ENCODE measurements at regions not wholly inside any gene's neighbourhood (a gene's known extent, or its start where the extent isn't known, plus 50 kb on each side); places are given as distances from the start of the nearest gene placed in this dataset.
"Not testable (repeated sequence)": the region's sequence is repeated elsewhere in the genome, so short reads cannot be mapped to it uniquely, and the experiment has no call there.

- not testable (repeated sequence) for H3K4me1 Mint-ChIP-seq; H3K27me3 Mint-ChIP-seq; ATAC-seq (ENCODE audit: low read depth in 2 of 2)
These were observed 1111.5 kb downstream of the BRD1 start for GRCh38 chr22:48716154-48716553.

GRCh38 chr22:48715511-48715910 lies 1112.2 kb downstream of the BRD1 start:
- DNase-seq (no peak), ATAC-seq (ENCODE audit: low read depth in 2 of 2) (no peak)
- Mint-ChIP-seq H3K4me1 (no peaks in the 10 kb centered on the region), H3K9me3 (peaks cover 0 to 6% (median 2%) of the 10 kb centered on the region in 7 donors), H3K27ac (no peak overlapping the region), H3K27me3 (no peaks in the 10 kb centered on the region), H3K4me3 (no peak overlapping the region), H3K36me3 (no peaks in the 10 kb centered on the region)
- H3K4me3 ChIP-seq (ENCODE audit: low read depth, low read length) = no peak overlapping the region
- H3K27me3 ChIP-seq (ENCODE audit: control insufficient read depth, insufficient read depth, low read length) = no peaks in the 10 kb centered on the region
- no peaks in the 10 kb centered on the region for H3K36me3 ChIP-seq (ENCODE audit: control insufficient read depth, insufficient read depth, low read length)
- no peaks in the 10 kb centered on the region for H3K9me3 ChIP-seq (ENCODE audit: control insufficient read depth in 2 of 2, low read length in 2 of 2)
- H3K27ac ChIP-seq (ENCODE audit: insufficient read depth, low read length, poor library complexity, severe bottlenecking) = no peak overlapping the region
- H3K4me1 ChIP-seq (ENCODE audit: control insufficient read depth, insufficient read depth, low read length, poor library complexity, severe bottlenecking) = no peaks in the 10 kb centered on the region

More at GRCh38 chr22:48716154-48716553, 1111.5 kb downstream of the BRD1 start:
- H3K27ac Mint-ChIP-seq; H3K27ac ChIP-seq (ENCODE audit: insufficient read depth, low read length, poor library complexity, severe bottlenecking); H3K36me3 Mint-ChIP-seq; H3K4me3 Mint-ChIP-seq; H3K36me3 ChIP-seq (ENCODE audit: control insufficient read depth, insufficient read depth, low read length); H3K27me3 ChIP-seq (ENCODE audit: control insufficient read depth, insufficient read depth, low read length); H3K4me1 ChIP-seq (ENCODE audit: control insufficient read depth, insufficient read depth, low read length, poor library complexity, severe bottlenecking); DNase-seq; H3K9me3 Mint-ChIP-seq; H3K9me3 ChIP-seq (ENCODE audit: control insufficient read depth in 2 of 2, low read length in 2 of 2); H3K4me3 ChIP-seq (ENCODE audit: low read depth, low read length): not testable (repeated sequence)

GRCh38 chr22:48714231-48714630 lies 1113.4 kb downstream of the BRD1 start:
- no peaks in the 10 kb centered on the region for H3K4me1 ChIP-seq (ENCODE audit: control insufficient read depth, insufficient read depth, low read length, poor library complexity, severe bottlenecking)
- no peaks in the 10 kb centered on the region for H3K36me3 Mint-ChIP-seq
- no peaks in the 10 kb centered on the region for H3K9me3 ChIP-seq (ENCODE audit: control insufficient read depth in 2 of 2, low read length in 2 of 2)
- H3K9me3 Mint-ChIP-seq = peaks cover 0 to 6% (median 2%) of the 10 kb centered on the region in 7 donors
- H3K27ac ChIP-seq (ENCODE audit: insufficient read depth, low read length, poor library complexity, severe bottlenecking) = no peak overlapping the region
- no peak overlapping the region for H3K4me3 ChIP-seq (ENCODE audit: low read depth, low read length)
- no peaks in the 10 kb centered on the region for H3K27me3 ChIP-seq (ENCODE audit: control insufficient read depth, insufficient read depth, low read length)
- H3K4me1 Mint-ChIP-seq = no peaks in the 10 kb centered on the region
- no peak overlapping the region for H3K4me3 Mint-ChIP-seq
- H3K27ac Mint-ChIP-seq = no peak overlapping the region
- H3K36me3 ChIP-seq (ENCODE audit: control insufficient read depth, insufficient read depth, low read length) = no peaks in the 10 kb centered on the region
- no peaks in the 10 kb centered on the region for H3K27me3 Mint-ChIP-seq
- no peak for DNase-seq
- no peak for ATAC-seq (ENCODE audit: low read depth in 2 of 2)

- Histone ChIP-seq H3K27ac (ENCODE audit: insufficient read depth, low read length, poor library complexity, severe bottlenecking) (no peak overlapping the region), H3K4me1 (ENCODE audit: control insufficient read depth, insufficient read depth, low read length, poor library complexity, severe bottlenecking) (no peaks in the 10 kb centered on the region), H3K9me3 (ENCODE audit: control insufficient read depth in 2 of 2, low read length in 2 of 2) (no peaks in the 10 kb centered on the region), H3K27me3 (ENCODE audit: control insufficient read depth, insufficient read depth, low read length) (no peaks in the 10 kb centered on the region), H3K4me3 (ENCODE audit: low read depth, low read length) (no peak overlapping the region), H3K36me3 (ENCODE audit: control insufficient read depth, insufficient read depth, low read length) (no peaks in the 10 kb centered on the region)
- Mint-ChIP-seq H3K4me1 (no peaks in the 10 kb centered on the region), H3K27ac (no peak overlapping the region), H3K27me3 (no peaks in the 10 kb centered on the region), H3K9me3 (peaks cover 0 to 6% (median 2%) of the 10 kb centered on the region in 7 donors), H3K4me3 (no peak overlapping the region), H3K36me3 (no peaks in the 10 kb centered on the region)
- DNase-seq (no peak), ATAC-seq (ENCODE audit: low read depth in 2 of 2) (no peak)
These were observed 1114.1 kb downstream of the BRD1 start for GRCh38 chr22:48713272-48714205.

- H3K36me3 Mint-ChIP-seq = no peaks in the 10 kb centered on the region
- no peak overlapping the region for H3K4me3 ChIP-seq (ENCODE audit: low read depth, low read length)
- H3K4me1 ChIP-seq (ENCODE audit: control insufficient read depth, insufficient read depth, low read length, poor library complexity, severe bottlenecking) = no peaks in the 10 kb centered on the region
- H3K27me3 Mint-ChIP-seq = no peaks in the 10 kb centered on the region
- no peaks in the 10 kb centered on the region for H3K36me3 ChIP-seq (ENCODE audit: control insufficient read depth, insufficient read depth, low read length)
- no peaks in the 10 kb centered on the region for H3K9me3 ChIP-seq (ENCODE audit: control insufficient read depth in 2 of 2, low read length in 2 of 2)
- H3K9me3 Mint-ChIP-seq = peaks cover 0 to 6% (median 2%) of the 10 kb centered on the region in 7 donors
- ATAC-seq (ENCODE audit: low read depth in 2 of 2) = no peak
- H3K4me1 Mint-ChIP-seq = no peaks in the 10 kb centered on the region
- no peak for DNase-seq
- H3K4me3 Mint-ChIP-seq = no peak overlapping the region
- no peaks in the 10 kb centered on the region for H3K27me3 ChIP-seq (ENCODE audit: control insufficient read depth, insufficient read depth, low read length)
- no peak overlapping the region for H3K27ac ChIP-seq (ENCODE audit: insufficient read depth, low read length, poor library complexity, severe bottlenecking)
- H3K27ac Mint-ChIP-seq = no peak overlapping the region
These were observed 1115.0 kb downstream of the BRD1 start for GRCh38 chr22:48712558-48713271.

- Mint-ChIP-seq H3K27me3 (no peaks in the 10 kb centered on the region), H3K9me3 (peaks cover 0 to 6% (median 0%) of the 10 kb centered on the region in 7 donors), H3K4me1 (no peaks in the 10 kb centered on the region), H3K27ac (no peak overlapping the region), H3K4me3 (no peak overlapping the region), H3K36me3 (no peaks in the 10 kb centered on the region)
- Histone ChIP-seq H3K27ac (ENCODE audit: insufficient read depth, low read length, poor library complexity, severe bottlenecking) (no peak overlapping the region), H3K4me1 (ENCODE audit: control insufficient read depth, insufficient read depth, low read length, poor library complexity, severe bottlenecking) (no peaks in the 10 kb centered on the region), H3K4me3 (ENCODE audit: low read depth, low read length) (no peak overlapping the region), H3K27me3 (ENCODE audit: control insufficient read depth, insufficient read depth, low read length) (no peaks in the 10 kb centered on the region), H3K9me3 (ENCODE audit: control insufficient read depth in 2 of 2, low read length in 2 of 2) (no peaks in the 10 kb centered on the region), H3K36me3 (ENCODE audit: control insufficient read depth, insufficient read depth, low read length) (no peaks in the 10 kb centered on the region)
- no peak for ATAC-seq (ENCODE audit: low read depth in 2 of 2)
- no peak for DNase-seq
These were observed 1116.0 kb downstream of the BRD1 start for GRCh38 chr22:48711669-48712068.

GRCh38 chr22:48711031-48711431 lies 1116.6 kb downstream of the BRD1 start:
- DNase-seq = no peak

More at GRCh38 chr22:48711031-48711431, 1116.6 kb downstream of the BRD1 start:
- no peaks in the 10 kb centered on the region for H3K27me3 Mint-ChIP-seq
- no peaks in the 10 kb centered on the region for H3K9me3 ChIP-seq (ENCODE audit: control insufficient read depth in 2 of 2, low read length in 2 of 2)
- no peaks in the 10 kb centered on the region for H3K4me1 Mint-ChIP-seq
- no peak overlapping the region for H3K27ac ChIP-seq (ENCODE audit: insufficient read depth, low read length, poor library complexity, severe bottlenecking)
- H3K9me3 Mint-ChIP-seq = peaks cover 0 to 4% (median 0%) of the 10 kb centered on the region in 7 donors
- no peak overlapping the region for H3K27ac Mint-ChIP-seq
- no peaks in the 10 kb centered on the region for H3K27me3 ChIP-seq (ENCODE audit: control insufficient read depth, insufficient read depth, low read length)
- H3K4me1 ChIP-seq (ENCODE audit: control insufficient read depth, insufficient read depth, low read length, poor library complexity, severe bottlenecking) = no peaks in the 10 kb centered on the region
- H3K4me3 ChIP-seq (ENCODE audit: low read depth, low read length) = no peak overlapping the region
- no peaks in the 10 kb centered on the region for H3K36me3 ChIP-seq (ENCODE audit: control insufficient read depth, insufficient read depth, low read length)
- H3K4me3 Mint-ChIP-seq = no peak overlapping the region
- ATAC-seq (ENCODE audit: low read depth in 2 of 2) = no peak
- H3K36me3 Mint-ChIP-seq = no peaks in the 10 kb centered on the region
